GM23338 (cell line): ENCODE measurements at regions not wholly inside any gene's neighbourhood (a gene's known extent, or its start where the extent isn't known, plus 50 kb on each side); places are given as distances from the start of the nearest gene placed in this dataset.

Source experiments
- ATAC-seq: fragments of 200-7000 bp; cut with Tn5 transposase; 3 replicates; pipeline ENCODE4 v1.9.1; 2020
- DNase-seq: peaks from one replicate; pipeline ENCODE4 v3.0.0-alpha.2; 2015; ENCODE audit warnings: low spot score
- H2AFZ ChIP-seq: fragments of 200-600 bp; sonication (generic); 2 replicates; pipeline ENCODE4 v1.8.0; 2016; ENCODE audit warnings: antibody characterized with exemption, mild to moderate bottlenecking, moderate library complexity
- H3F3A ChIP-seq: fragments of 200-600 bp; sonication (generic); replicated peaks from 2 replicates; pipeline ENCODE4 v1.8.0; 2017; ENCODE audit warnings: antibody characterized with exemption, mixed run types, low read depth
- H3K27ac ChIP-seq: fragments of 200-600 bp; sonication (generic); 2 replicates; pipeline ENCODE4 v1.6.1; 2016; ENCODE audit warnings: low read depth
- H3K27me3 ChIP-seq: fragments of 200-600 bp; sonication (generic); 2 replicates; pipeline ENCODE4 v1.8.0; 2016; ENCODE audit warnings: mild to moderate bottlenecking, mixed run types, moderate library complexity; ENCODE audit not compliant: insufficient read depth
- H3K36me3 ChIP-seq: fragments of 200-600 bp; sonication (generic); 2 replicates; pipeline ENCODE4 v1.8.0; 2016; ENCODE audit warnings: mild to moderate bottlenecking; ENCODE audit not compliant: insufficient read depth
- H3K4me1 ChIP-seq: fragments of 200-600 bp; sonication (generic); 2 replicates; pipeline ENCODE4 v1.8.0; 2016; ENCODE audit warnings: mild to moderate bottlenecking, moderate library complexity; ENCODE audit not compliant: insufficient read depth
- H3K4me2 ChIP-seq: fragments of 200-600 bp; sonication (generic); 2 replicates; pipeline ENCODE4 v1.7.1; 2017; ENCODE audit warnings: mixed run types
- H3K4me3 ChIP-seq: fragments of 200-600 bp; sonication (generic); 2 replicates; pipeline ENCODE4 v1.6.1; 2016; ENCODE audit warnings: mixed run types
- H3K79me2 ChIP-seq: fragments of 200-600 bp; sonication (generic); replicated peaks from 2 replicates; pipeline ENCODE4 v1.8.0; 2017; ENCODE audit warnings: mild to moderate bottlenecking; ENCODE audit not compliant: insufficient read depth
- H3K9me2 ChIP-seq: fragments of 200-600 bp; sonication (generic); 2 replicates; pipeline ENCODE4 v1.8.0; 2017; ENCODE audit not compliant: insufficient read depth
- H4K20me1 ChIP-seq: fragments of 200-600 bp; sonication (generic); replicated peaks from 2 replicates; pipeline ENCODE4 v1.8.0; 2017; ENCODE audit warnings: mild to moderate bottlenecking; ENCODE audit not compliant: insufficient read depth
- H3K27ac Mint-ChIP-seq: 2 replicates; pipeline ENCODE4 v1.8.0; 2020; ENCODE audit warnings: inconsistent platforms, mild to moderate bottlenecking, moderate library complexity, mixed read lengths
- H3K27me3 Mint-ChIP-seq: 3 replicates; pipeline ENCODE4 v1.8.0; 2022; ENCODE audit warnings: low read depth, mild to moderate bottlenecking, moderate library complexity, mixed read lengths, inconsistent platforms; ENCODE audit not compliant: insufficient read depth, poor library complexity
- H3K36me3 Mint-ChIP-seq: 3 replicates; pipeline ENCODE4 v1.8.0; 2021; ENCODE audit warnings: low read depth, mild to moderate bottlenecking, inconsistent platforms, moderate library complexity, mixed read lengths
- H3K4me1 Mint-ChIP-seq: 3 replicates; pipeline ENCODE4 v1.8.0; 2020; ENCODE audit warnings: mild to moderate bottlenecking, inconsistent platforms, mixed read lengths
- H3K4me3 Mint-ChIP-seq: 3 replicates; pipeline ENCODE4 v1.8.0; 2021; ENCODE audit warnings: moderate library complexity, mild to moderate bottlenecking, inconsistent platforms, mixed read lengths
- H3K9me3 Mint-ChIP-seq: 3 replicates; pipeline ENCODE4 v1.8.0; 2020; ENCODE audit warnings: moderate library complexity, mild to moderate bottlenecking, inconsistent platforms, mixed read lengths
- CREB1 ChIP-seq: fragments of 250-450 bp; sonication (Bioruptor Pico); IDR thresholded peaks from 2 replicates; pipeline ENCODE4 v1.5.0; 2020; ENCODE audit warnings: low read depth, mild to moderate bottlenecking, moderate library complexity
- CTCF ChIP-seq, 2 experiments: fragments of 200-600 bp in 1 of 2; sonication (generic) in 1 of 2; conservative IDR thresholded peaks; 2 replicates each; pipeline versions ENCODE4 v1.5.1 to v1.6.1; 2016 to 2017; ENCODE audit warnings: antibody characterized with exemption in 2 of 2, low read depth in 2 of 2, mild to moderate bottlenecking in 2 of 2, moderate library complexity in 1 of 2
- ETS1 ChIP-seq: IDR thresholded peaks from 2 replicates; pipeline ENCODE4 v1.6.1; 2016; ENCODE audit warnings: antibody characterized with exemption
- EZH2 ChIP-seq: fragments of 200-600 bp; sonication (generic); IDR thresholded peaks from one replicate; pipeline ENCODE4 v1.8.0; 2017; ENCODE audit warnings: antibody characterized with exemption, mild to moderate bottlenecking, low read depth; ENCODE audit not compliant: unreplicated experiment
- EZH2phosphoT487 ChIP-seq: fragments of 200-600 bp; sonication (generic); IDR thresholded peaks from one replicate; pipeline ENCODE4 v1.8.1; 2018; ENCODE audit warnings: antibody characterized with exemption; ENCODE audit not compliant: unreplicated experiment
- NANOG ChIP-seq: IDR thresholded peaks from 2 replicates; pipeline ENCODE4 v1.6.1; 2016; ENCODE audit warnings: antibody characterized with exemption, borderline replicate concordance
- POLR2AphosphoS5 ChIP-seq: IDR thresholded peaks from 2 replicates; pipeline ENCODE4 v1.6.1; 2016; ENCODE audit warnings: antibody characterized with exemption, low read depth
- REST ChIP-seq: IDR thresholded peaks from one replicate; pipeline ENCODE4 v1.6.1; 2018; ENCODE audit warnings: antibody characterized with exemption; ENCODE audit not compliant: unreplicated experiment
- STAT1 ChIP-seq: IDR thresholded peaks from one replicate; pipeline ENCODE4 v1.6.1; 2016; ENCODE audit warnings: antibody characterized with exemption; ENCODE audit not compliant: unreplicated experiment
- ZNF331 ChIP-seq: fragments of 250-450 bp; sonication (Bioruptor Pico); IDR thresholded peaks from 2 replicates; pipeline ENCODE4 v1.5.0; 2020; ENCODE audit warnings: low read depth, mild to moderate bottlenecking, moderate library complexity

- no peak for TF ChIP-seq REST
- TF ChIP-seq CREB1 (CRISPR knock-in tag): no peak
- no peak for TF ChIP-seq NANOG
- no peak for TF ChIP-seq CTCF (conservative IDR thresholded peaks at IDR 0.05; ENCODE audit: low read depth in 2 of 2)
- TF ChIP-seq STAT1: no peak
- no peak for TF ChIP-seq POLR2AphosphoS5
- no peak for TF ChIP-seq EZH2phosphoT487
These were observed 274.2 kb downstream of the CDH19 start (continued) for GRCh38 chr18:66329716-66330115.

- Mint-ChIP-seq H3K9me3 (no peaks in the 10 kb centered on the region; the same call in 2 of the 3 replicates), H3K4me1 (peaks cover 12% of the 10 kb centered on the region), H3K27ac (peak overlapping the region; percentile 43; the same call in 1 of the 2 replicates), H3K4me3 (no peak overlapping the region), H3K27me3 (no peaks in the 10 kb centered on the region), H3K36me3 (no peaks in the 10 kb centered on the region)
- DNase-seq (peak; percentile 17), ATAC-seq (peak; percentile 76)
- Histone ChIP-seq H3K27ac (no peak overlapping the region), H4K20me1 (no peaks in the 10 kb centered on the region), H3K9me2 (peaks cover 2% of the 10 kb centered on the region; the same call in 1 of the 2 replicates), H3F3A (no peaks in the 10 kb centered on the region), H3K4me3 (no peak overlapping the region), H3K4me2 (no peak overlapping the region), H2AFZ (no peak overlapping the region), H3K36me3 (no peaks in the 10 kb centered on the region), H3K4me1 (peaks cover 15% of the 10 kb centered on the region), H3K79me2 (no peaks in the 10 kb centered on the region), H3K27me3 (no peaks in the 10 kb centered on the region)
- no peak for TF ChIP-seq ZNF331 (CRISPR knock-in tag)
- no peak for TF ChIP-seq EZH2
- no peak for TF ChIP-seq POLR2AphosphoS5
- TF ChIP-seq STAT1: no peak
- no peak for TF ChIP-seq CTCF (conservative IDR thresholded peaks at IDR 0.05; ENCODE audit: low read depth in 2 of 2)
- TF ChIP-seq ETS1: no peak
- TF ChIP-seq CREB1 (CRISPR knock-in tag): no peak
These were observed 275.5 kb downstream of the CDH19 start for GRCh38 chr18:66328296-66328878.
